ENCODE measurements at regions not wholly inside any gene's neighbourhood (a gene's known extent, or its start where the extent isn't known, plus 50 kb on each side); places are given as distances from the start of the nearest gene placed in this dataset.

DNA sequence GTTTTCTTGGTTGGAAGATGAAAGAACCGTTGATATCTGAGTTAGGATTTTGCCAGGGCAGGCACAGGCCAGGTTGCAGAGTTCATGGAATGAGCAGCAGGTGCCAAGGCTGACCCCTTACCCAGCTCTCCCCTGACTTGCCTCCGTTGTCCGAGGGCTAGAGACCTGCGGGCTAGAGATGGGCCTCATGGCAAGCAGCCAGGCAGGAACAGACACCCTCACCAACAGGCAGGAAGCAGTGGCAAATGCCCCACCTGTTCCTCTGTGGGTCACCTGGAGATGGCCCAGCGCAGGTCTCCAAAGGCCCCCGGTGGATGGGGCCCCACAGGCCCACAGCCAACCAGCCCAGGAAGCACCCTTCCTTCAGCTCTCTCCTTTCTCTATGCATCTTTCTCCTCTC, 186.7 kb upstream of the PMEPA1 start:
- DNase-seq, result no peak
- H3K27me3 ChIP-seq (ENCODE audit: control insufficient read depth, insufficient read depth, low read length), result no peaks in the 10 kb centered on the region; the same call in 1 of the 2 replicates
- no peak overlapping the region for H3K4me3 ChIP-seq (ENCODE audit: insufficient read depth, low read depth, low read length)
- no peaks in the 10 kb centered on the region for H3K36me3 ChIP-seq (replicated peaks; ENCODE audit: control insufficient read depth, insufficient read depth, low read length)

DNA sequence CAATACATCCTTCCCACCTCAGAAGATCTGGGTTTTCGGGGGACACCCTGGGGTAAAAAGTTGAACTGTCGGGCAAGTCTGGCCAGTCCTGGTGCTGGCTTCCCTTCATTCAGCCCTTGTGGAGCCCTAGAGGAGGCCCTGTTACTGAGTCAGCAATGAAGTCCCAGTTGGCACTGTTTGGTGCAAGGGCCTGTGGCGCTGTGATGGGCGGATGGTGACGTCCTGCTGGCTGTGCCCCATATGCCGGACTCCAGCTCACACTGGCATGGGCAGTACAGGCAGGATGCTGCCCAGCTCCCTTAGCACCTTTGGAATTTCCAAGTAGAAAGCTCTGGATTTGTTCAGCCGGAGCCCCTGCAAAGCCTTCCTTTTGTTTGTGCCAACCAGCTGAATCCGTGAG, 186.2 kb upstream of the PMEPA1 start:
- no peaks in the 10 kb centered on the region for H3K36me3 ChIP-seq (replicated peaks; ENCODE audit: control insufficient read depth, insufficient read depth, low read length)
- DNase-seq, result no peak
- H3K4me3 ChIP-seq (ENCODE audit: insufficient read depth, low read depth, low read length), result no peak overlapping the region
- H3K27me3 ChIP-seq (ENCODE audit: control insufficient read depth, insufficient read depth, low read length), result no peaks in the 10 kb centered on the region; the same call in 1 of the 2 replicates

GRCh38 chr20:57895161-57895855, 185.5 kb upstream of the PMEPA1 start:
- Histone ChIP-seq H3K36me3 (replicated peaks; ENCODE audit: control insufficient read depth, insufficient read depth, low read length) (no peaks in the 10 kb centered on the region), H3K4me3 (ENCODE audit: insufficient read depth, low read depth, low read length) (no peak overlapping the region), H3K27me3 (ENCODE audit: control insufficient read depth, insufficient read depth, low read length) (no peaks in the 10 kb centered on the region; the same call in 1 of the 2 replicates)
- no peak for DNase-seq

- DNase-seq, result no peak
- no peak overlapping the region for H3K4me3 ChIP-seq (ENCODE audit: insufficient read depth, low read depth, low read length)
- H3K36me3 ChIP-seq (replicated peaks; ENCODE audit: control insufficient read depth, insufficient read depth, low read length), result no peaks in the 10 kb centered on the region
- no peaks in the 10 kb centered on the region; the same call in 1 of the 2 replicates for H3K27me3 ChIP-seq (ENCODE audit: control insufficient read depth, insufficient read depth, low read length)
Measured at GRCh38 chr20:57894522-57894921, 184.7 kb upstream of the PMEPA1 start.

- DNase-seq, result no peak
- H3K27me3 ChIP-seq (ENCODE audit: control insufficient read depth, insufficient read depth, low read length), result no peaks in the 10 kb centered on the region; the same call in 1 of the 2 replicates
- no peak overlapping the region for H3K4me3 ChIP-seq (ENCODE audit: insufficient read depth, low read depth, low read length)
- H3K36me3 ChIP-seq (replicated peaks; ENCODE audit: control insufficient read depth, insufficient read depth, low read length), result no peaks in the 10 kb centered on the region
Measured at GRCh38 chr20:57894096-57894495, 184.3 kb upstream of the PMEPA1 start.

DNA sequence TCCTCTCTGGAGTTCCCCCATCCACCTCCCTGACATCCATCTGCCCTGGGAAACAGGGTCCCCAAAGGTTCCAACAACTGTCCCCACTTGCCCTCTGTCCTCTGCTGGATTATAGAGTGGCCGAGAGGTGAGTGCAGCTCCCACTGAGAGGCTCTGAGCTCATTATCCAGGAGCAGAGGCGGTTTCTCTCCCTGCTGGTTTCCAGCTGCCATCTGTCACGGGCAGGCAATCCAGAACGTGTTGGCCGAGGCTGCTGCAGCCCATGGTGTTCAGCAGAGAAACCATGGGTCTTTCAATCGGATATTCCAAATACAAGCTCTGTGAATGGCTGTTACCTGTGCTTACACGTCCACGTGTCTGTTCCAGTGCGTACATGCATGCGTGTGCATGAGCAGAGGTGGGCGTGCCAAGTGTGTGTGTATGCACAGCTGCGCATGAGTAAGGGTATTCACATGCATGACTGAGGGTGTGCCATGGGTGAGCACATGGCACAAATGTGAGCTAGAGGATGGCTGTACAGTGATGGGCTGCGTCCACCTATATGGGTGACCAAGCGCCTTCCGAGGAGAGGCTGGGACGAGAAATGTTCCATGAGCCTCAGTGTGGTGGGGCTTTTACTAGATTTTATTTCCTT, 183.7 kb upstream of the PMEPA1 start:
- no peak for DNase-seq
- Histone ChIP-seq H3K27me3 (ENCODE audit: control insufficient read depth, insufficient read depth, low read length) (no peaks in the 10 kb centered on the region; the same call in 1 of the 2 replicates), H3K4me3 (ENCODE audit: insufficient read depth, low read depth, low read length) (no peak overlapping the region), H3K36me3 (replicated peaks; ENCODE audit: control insufficient read depth, insufficient read depth, low read length) (no peaks in the 10 kb centered on the region)

- Histone ChIP-seq H3K36me3 (replicated peaks; ENCODE audit: control insufficient read depth, insufficient read depth, low read length) (no peaks in the 10 kb centered on the region), H3K27me3 (ENCODE audit: control insufficient read depth, insufficient read depth, low read length) (no peaks in the 10 kb centered on the region; the same call in 1 of the 2 replicates)
Measured at GRCh38 chr20:57892471-57892870, 182.7 kb upstream of the PMEPA1 start.

GRCh38 chr20:57891014-57891413, 181.2 kb upstream of the PMEPA1 start:
- no peaks in the 10 kb centered on the region for H3K36me3 ChIP-seq (replicated peaks; ENCODE audit: control insufficient read depth, insufficient read depth, low read length)
- H3K27me3 ChIP-seq (ENCODE audit: control insufficient read depth, insufficient read depth, low read length), result no peaks in the 10 kb centered on the region; the same call in 1 of the 2 replicates
- H3K4me3 ChIP-seq (ENCODE audit: insufficient read depth, low read depth, low read length), result no peak overlapping the region
- DNase-seq, result no peak

More at GRCh38 chr20:57892471-57892870, 182.7 kb upstream of the PMEPA1 start:
- peak; percentile 58 for DNase-seq
- H3K4me3 ChIP-seq (ENCODE audit: insufficient read depth, low read depth, low read length), result no peak overlapping the region

- Histone ChIP-seq H3K36me3 (replicated peaks; ENCODE audit: control insufficient read depth, insufficient read depth, low read length) (no peaks in the 10 kb centered on the region), H3K27me3 (ENCODE audit: control insufficient read depth, insufficient read depth, low read length) (no peaks in the 10 kb centered on the region; the same call in 1 of the 2 replicates), H3K4me3 (ENCODE audit: insufficient read depth, low read depth, low read length) (no peak overlapping the region)
- DNase-seq, result no peak
Measured at GRCh38 chr20:57890202-57890800, 180.5 kb upstream of the PMEPA1 start.

DNA sequence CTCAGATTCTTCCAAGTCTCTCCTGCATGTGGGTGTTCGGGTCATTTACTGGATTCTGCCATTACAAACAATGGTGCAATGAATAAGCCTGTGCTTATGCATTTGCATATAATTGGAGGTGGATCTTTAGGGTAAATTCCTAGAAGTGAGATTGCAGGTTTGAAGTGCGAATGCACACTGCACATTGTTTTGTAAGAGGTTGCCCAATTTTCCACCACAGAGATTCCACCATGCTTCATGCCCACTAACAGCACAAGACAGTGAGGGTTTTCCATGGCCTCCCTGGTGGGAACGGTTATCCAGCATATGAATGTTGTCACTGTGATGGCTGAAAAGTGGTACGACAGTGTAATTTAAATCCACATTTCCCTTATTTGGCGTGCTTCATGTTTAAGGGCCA, 178.8 kb upstream of the PMEPA1 start:
- no peaks in the 10 kb centered on the region; the same call in 1 of the 2 replicates for H3K27me3 ChIP-seq (ENCODE audit: control insufficient read depth, insufficient read depth, low read length)
- no peak overlapping the region for H3K4me3 ChIP-seq (ENCODE audit: insufficient read depth, low read depth, low read length)
- no peaks in the 10 kb centered on the region for H3K36me3 ChIP-seq (replicated peaks; ENCODE audit: control insufficient read depth, insufficient read depth, low read length)
- DNase-seq, result no peak

GRCh38 chr20:57884956-57885355, 175.1 kb upstream of the PMEPA1 start:
- H3K4me3 ChIP-seq (ENCODE audit: insufficient read depth, low read depth, low read length), result no peak overlapping the region
- H3K27me3 ChIP-seq (ENCODE audit: control insufficient read depth, insufficient read depth, low read length), result no peaks in the 10 kb centered on the region
- no peak for DNase-seq

DNA sequence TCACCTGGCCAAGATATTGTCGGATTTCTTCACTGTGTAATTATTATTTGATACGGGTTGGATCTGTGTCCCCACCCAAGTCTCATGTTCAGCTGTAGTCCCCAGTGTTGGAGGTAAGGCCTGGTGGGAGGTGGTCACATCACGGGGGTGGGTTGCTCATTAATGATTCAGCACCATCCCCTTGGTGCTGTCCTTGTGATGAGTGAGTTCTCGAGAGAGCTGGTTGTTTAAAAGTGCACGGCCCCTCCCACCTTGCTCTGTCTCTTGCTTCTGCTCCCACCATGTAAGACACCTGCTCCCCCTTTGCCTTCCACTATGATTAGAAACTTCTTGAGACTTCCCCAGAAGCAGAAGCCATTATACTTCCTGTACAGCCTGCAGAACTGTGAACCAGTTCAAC, 173.9 kb upstream of the PMEPA1 start:
- H3K27me3 ChIP-seq (ENCODE audit: control insufficient read depth, insufficient read depth, low read length), result no peaks in the 10 kb centered on the region
- no peak overlapping the region for H3K4me3 ChIP-seq (ENCODE audit: insufficient read depth, low read depth, low read length)
- no peak for DNase-seq
- H3K36me3 ChIP-seq (replicated peaks; ENCODE audit: control insufficient read depth, insufficient read depth, low read length), result no peaks in the 10 kb centered on the region

More at GRCh38 chr20:57884956-57885355, 175.1 kb upstream of the PMEPA1 start:
- no peaks in the 10 kb centered on the region for H3K36me3 ChIP-seq (replicated peaks; ENCODE audit: control insufficient read depth, insufficient read depth, low read length)

DNA sequence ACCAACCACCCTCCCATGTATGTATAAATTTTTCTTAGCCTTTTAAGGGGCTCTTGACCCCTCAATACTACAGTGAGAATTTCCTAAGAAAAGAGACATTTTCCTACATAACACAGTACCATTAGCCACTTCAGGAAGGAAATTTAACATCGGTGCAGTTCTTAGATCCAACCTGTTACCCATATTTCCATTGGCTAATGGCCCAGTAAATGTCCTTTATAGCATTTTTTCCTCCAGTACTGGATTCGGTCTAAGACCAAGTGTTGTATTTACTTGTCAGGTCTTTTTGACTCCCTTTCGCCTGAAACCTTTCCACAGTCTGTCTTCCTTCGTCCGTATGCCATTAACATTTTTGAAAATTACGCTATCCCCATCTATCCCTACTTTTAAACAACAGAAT, 173.4 kb upstream of the PMEPA1 start:
- no peak for DNase-seq
- Histone ChIP-seq H3K27me3 (ENCODE audit: control insufficient read depth, insufficient read depth, low read length) (no peaks in the 10 kb centered on the region), H3K36me3 (replicated peaks; ENCODE audit: control insufficient read depth, insufficient read depth, low read length) (no peaks in the 10 kb centered on the region), H3K4me3 (ENCODE audit: insufficient read depth, low read depth, low read length) (no peak overlapping the region)

- DNase-seq, result no peak
- Histone ChIP-seq H3K27me3 (ENCODE audit: control insufficient read depth, insufficient read depth, low read length) (no peaks in the 10 kb centered on the region), H3K4me3 (ENCODE audit: insufficient read depth, low read depth, low read length) (no peak overlapping the region), H3K36me3 (replicated peaks; ENCODE audit: control insufficient read depth, insufficient read depth, low read length) (no peaks in the 10 kb centered on the region)
Measured at GRCh38 chr20:57882451-57883161, 172.8 kb upstream of the PMEPA1 start.
